Mucosa of rectum (tissue), 2 donors: ENCODE measurements at regions not wholly inside any gene's neighbourhood (a gene's known extent, or its start where the extent isn't known, plus 50 kb on each side); places are given as distances from the start of the nearest gene placed in this dataset.
"Not testable (repeated sequence)": the region's sequence is repeated elsewhere in the genome, so short reads cannot be mapped to it uniquely, and the experiment has no call there.

Experiments
- H3K27ac ChIP-seq, 2 donors: one replicate each; pipeline ENCODE4 v1.7.0; 2013; ENCODE audit warnings: inconsistent platforms in 2 of 2, low read depth in 2 of 2, low read length in 2 of 2
- H3K27me3 ChIP-seq, 2 donors: one replicate each; pipeline ENCODE4 v1.7.0; 2013; ENCODE audit warnings: low read length in 2 of 2; ENCODE audit not compliant: control insufficient read depth in 2 of 2, insufficient read depth in 2 of 2
- H3K36me3 ChIP-seq, 2 donors: one replicate each; pipeline ENCODE4 v1.7.0; 2013; ENCODE audit warnings: low read length in 2 of 2; ENCODE audit not compliant: control insufficient read depth in 2 of 2, insufficient read depth in 2 of 2
- H3K4me1 ChIP-seq, 2 donors: one replicate each; pipeline ENCODE4 v1.7.0; 2013; ENCODE audit warnings: low read length in 2 of 2, mild to moderate bottlenecking in 1 of 2; ENCODE audit not compliant: control insufficient read depth in 2 of 2, insufficient read depth in 2 of 2
- H3K4me3 ChIP-seq, 2 donors: one replicate each; pipeline ENCODE4 v1.7.0; 2013; ENCODE audit warnings: low read length in 2 of 2
- H3K9ac ChIP-seq, 2 donors: one replicate each; pipeline ENCODE4 v1.7.0; 2013; ENCODE audit warnings: low read length in 2 of 2, low read depth in 1 of 2, mild to moderate bottlenecking in 1 of 2
- H3K9me3 ChIP-seq, 2 donors: one replicate each; pipeline ENCODE4 v1.7.0; 2013; ENCODE audit warnings: low read length in 2 of 2; ENCODE audit not compliant: control insufficient read depth in 2 of 2
- donor health status: healthy.
- donor health status: Normal muscosa, but diverticular disease.

- not testable (repeated sequence) for H3K9me3 ChIP-seq, H3K4me1 ChIP-seq, H3K27me3 ChIP-seq, H3K27ac ChIP-seq, H3K36me3 ChIP-seq, H3K9ac ChIP-seq, H3K4me3 ChIP-seq
These were observed 94.3 kb downstream of the KCNJ12 start for GRCh38 chr17:21470422-21470821.

- no peaks in the 10 kb centered on the region for H3K9me3 ChIP-seq
- no peaks in the 10 kb centered on the region for H3K4me1 ChIP-seq
These were observed 94.7 kb downstream of the KCNJ12 start for GRCh38 chr17:21470861-21471260.

GRCh38 chr17:21474815-21475214, 98.7 kb downstream of the KCNJ12 start:
- Histone ChIP-seq H3K4me3 (no peak overlapping the region), H3K36me3 (no peaks in the 10 kb centered on the region), H3K4me1 (no peaks in the 10 kb centered on the region), H3K9ac (no peak overlapping the region), H3K27me3 (peaks cover 0 to 3% of the 10 kb centered on the region in 2 donors), H3K27ac (no peak overlapping the region), H3K9me3 (no peaks in the 10 kb centered on the region)

More at GRCh38 chr17:21470861-21471260, 94.7 kb downstream of the KCNJ12 start:
- Histone ChIP-seq H3K27ac (no peak overlapping the region), H3K9ac (no peak overlapping the region), H3K36me3 (no peaks in the 10 kb centered on the region), H3K27me3 (peaks cover 0 to 4% of the 10 kb centered on the region in 2 donors), H3K4me3 (no peak overlapping the region)

- Histone ChIP-seq H3K27ac (no peak overlapping the region), H3K9ac (no peak overlapping the region), H3K27me3 (peaks cover 0 to 3% of the 10 kb centered on the region in 2 donors), H3K4me1 (no peaks in the 10 kb centered on the region), H3K36me3 (no peaks in the 10 kb centered on the region), H3K9me3 (no peaks in the 10 kb centered on the region), H3K4me3 (no peak overlapping the region)
These were observed 99.4 kb downstream of the KCNJ12 start for GRCh38 chr17:21475571-21475970.

GRCh38 chr17:21476867-21477266, 100.7 kb downstream of the KCNJ12 start:
- no peak overlapping the region for H3K9ac ChIP-seq
- H3K36me3 ChIP-seq = no peaks in the 10 kb centered on the region
- no peak overlapping the region for H3K27ac ChIP-seq
- H3K9me3 ChIP-seq = no peaks in the 10 kb centered on the region
- H3K4me3 ChIP-seq = no peak overlapping the region
- H3K27me3 ChIP-seq = peaks cover 0 to 3% of the 10 kb centered on the region in 2 donors
- no peaks in the 10 kb centered on the region for H3K4me1 ChIP-seq

- Histone ChIP-seq H3K27ac (no peak overlapping the region), H3K4me3 (no peak overlapping the region), H3K9me3 (no peaks in the 10 kb centered on the region), H3K27me3 (peaks cover 0 to 2% of the 10 kb centered on the region in 2 donors), H3K36me3 (no peaks in the 10 kb centered on the region), H3K4me1 (no peaks in the 10 kb centered on the region), H3K9ac (no peak overlapping the region)
These were observed 106.2 kb downstream of the KCNJ12 start for GRCh38 chr17:21482189-21482865.

GRCh38 chr17:21488043-21488442, 111.9 kb downstream of the KCNJ12 start:
- H3K9me3 ChIP-seq, H3K9ac ChIP-seq, H3K4me1 ChIP-seq, H3K27ac ChIP-seq, H3K27me3 ChIP-seq, H3K4me3 ChIP-seq, H3K36me3 ChIP-seq: not testable (repeated sequence)

GRCh38 chr17:21493993-21494392, 117.8 kb downstream of the KCNJ12 start:
- H3K9ac ChIP-seq = no peak overlapping the region
- H3K36me3 ChIP-seq = no peaks in the 10 kb centered on the region
- H3K4me1 ChIP-seq = no peaks in the 10 kb centered on the region
- H3K4me3 ChIP-seq = no peak overlapping the region
- no peak overlapping the region for H3K27ac ChIP-seq
- no peaks in the 10 kb centered on the region for H3K9me3 ChIP-seq
- H3K27me3 ChIP-seq = no peaks in the 10 kb centered on the region

- H3K9me3 ChIP-seq = no peaks in the 10 kb centered on the region
- H3K4me1 ChIP-seq = no peaks in the 10 kb centered on the region
- H3K9ac ChIP-seq = no peak overlapping the region
- no peaks in the 10 kb centered on the region for H3K27me3 ChIP-seq
- no peaks in the 10 kb centered on the region for H3K36me3 ChIP-seq
- no peak overlapping the region for H3K4me3 ChIP-seq
- no peak overlapping the region for H3K27ac ChIP-seq
These were observed 119.1 kb downstream of the KCNJ12 start for GRCh38 chr17:21495281-21495680.

- H3K4me3 ChIP-seq = no peak overlapping the region
- no peak overlapping the region for H3K9ac ChIP-seq
- H3K4me1 ChIP-seq = no peaks in the 10 kb centered on the region
- H3K27me3 ChIP-seq = no peaks in the 10 kb centered on the region
- H3K27ac ChIP-seq = no peak overlapping the region
- no peaks in the 10 kb centered on the region for H3K36me3 ChIP-seq
- H3K9me3 ChIP-seq = no peaks in the 10 kb centered on the region
These were observed 123.9 kb downstream of the KCNJ12 start for GRCh38 chr17:21500064-21500463.
